B cell (primary cell): ENCODE measurements at regions not wholly inside any gene's neighbourhood (a gene's known extent, or its start where the extent isn't known, plus 50 kb on each side); places are given as distances from the start of the nearest gene placed in this dataset.

Experiments
- ATAC-seq: fragments of 200-7000 bp; cut with Tn5 transposase; one replicate; pipeline ENCODE4 v1.10.0; 2021; ENCODE audit warnings: low read depth, mild to moderate bottlenecking, moderate number of reproducible peaks, moderate library complexity
- CTCF ChIA-PET: fragments of 350-600 bp; sonication (Branson Sonifier 250); formaldehyde crosslinking; loops from one replicate; lab custom pipeline; 2021; ENCODE audit warnings: antibody characterized with exemption, inconsistent platforms; lab: Charles Lee
- POLR2A ChIA-PET: fragments of 350-600 bp; sonication (Branson Sonifier 250); formaldehyde crosslinking; loops from one replicate; lab custom pipeline; 2021; ENCODE audit warnings: antibody characterized with exemption; lab: Charles Lee
- DNase-seq: peaks from one replicate; pipeline ENCODE4 v3.0.0; 2013
- H2AFZ ChIP-seq: 2 replicates; pipeline ENCODE4 v1.6.1; 2012; ENCODE audit warnings: mild to moderate bottlenecking, low read depth, low read length; ENCODE audit not compliant: insufficient read depth, poor library complexity, severe bottlenecking
- H3K27ac ChIP-seq, 2 donors: 1 replicate in 1 of 2; 2 replicates in 1 of 2; pipeline ENCODE4 v1.5.1; 2012 to 2013; ENCODE audit warnings: low read length in 2 of 2, mild to moderate bottlenecking in 2 of 2, moderate library complexity in 1 of 2
- H3K27me3 ChIP-seq, 4 experiments: fragments of 200-600 bp in 1 of 4; sonication (generic) in 1 of 4; replicated peaks in 1 of 4; 1 replicate in 2 of 4; 2 replicates in 2 of 4; pipeline versions ENCODE4 v1.6.1 to v1.7.0; 2013 to 2016; ENCODE audit warnings: low read length in 3 of 4, mild to moderate bottlenecking in 2 of 4, mixed read lengths in 1 of 4, moderate library complexity in 1 of 4; ENCODE audit not compliant: insufficient read depth in 4 of 4, control insufficient read depth in 3 of 4; ENCODE audit errors: control extremely low read depth in 1 of 4
- H3K36me3 ChIP-seq, 2 experiments: replicated peaks in 1 of 2; 1 replicate in 1 of 2; 2 replicates in 1 of 2; pipeline versions ENCODE4 v1.6.1 to v1.7.1; 2013; ENCODE audit warnings: low read length in 1 of 2; ENCODE audit not compliant: insufficient read depth in 2 of 2, control insufficient read depth in 1 of 2; ENCODE audit errors: control extremely low read depth in 1 of 2, extremely low read depth in 1 of 2
- H3K4me1 ChIP-seq, 2 donors: fragments of 200-600 bp in 1 of 2; sonication (generic) in 1 of 2; 1 replicate in 1 of 2; 2 replicates in 1 of 2; pipeline versions ENCODE4 v1.5.1 to v1.6.1; 2013 to 2017; ENCODE audit warnings: low read length in 2 of 2; ENCODE audit not compliant: control insufficient read depth in 2 of 2, insufficient read depth in 2 of 2
- H3K4me2 ChIP-seq: replicated peaks from 2 replicates; pipeline ENCODE3; 2012; ENCODE audit warnings: mild to moderate bottlenecking, low read depth, low read length; ENCODE audit not compliant: poor library complexity, severe bottlenecking
- H3K4me3 ChIP-seq, 5 experiments: fragments of 200-600 bp in 1 of 5; sonication (generic) in 1 of 5; 1 replicate in 3 of 5; 2 replicates in 2 of 5; pipeline versions ENCODE4 v1.5.1 to v1.7.0; 2011 to 2016; ENCODE audit warnings: low read length in 4 of 5, mild to moderate bottlenecking in 4 of 5, low read depth in 2 of 5, control low read depth in 1 of 5, moderate library complexity in 1 of 5; ENCODE audit not compliant: insufficient read depth in 1 of 5; ENCODE audit errors: control extremely low read depth in 1 of 5, extremely low read depth in 1 of 5
- H3K79me2 ChIP-seq: fragments of 200-600 bp; sonication (generic); one replicate; pipeline ENCODE4 v1.6.0; 2016; ENCODE audit warnings: low read length; ENCODE audit not compliant: control insufficient read depth, insufficient read depth
- H3K9ac ChIP-seq: fragments of 200-600 bp; sonication (generic); 2 replicates; pipeline ENCODE4 v1.6.1; 2017; ENCODE audit warnings: mild to moderate bottlenecking, low read length, moderate library complexity
- H3K9me3 ChIP-seq, 3 donors: one replicate each; pipeline versions ENCODE4 v1.6.1 to v1.7.1; 2013; ENCODE audit warnings: low read length in 2 of 3; ENCODE audit not compliant: control insufficient read depth in 2 of 3, insufficient read depth in 1 of 3; ENCODE audit errors: control extremely low read depth in 1 of 3
- H4K20me1 ChIP-seq: 2 replicates; pipeline ENCODE4 v1.6.0; 2012; ENCODE audit warnings: mild to moderate bottlenecking, low read length; ENCODE audit not compliant: insufficient read depth, control insufficient read depth, poor library complexity, severe bottlenecking
- H3K27ac Mint-ChIP-seq: one replicate; pipeline ENCODE4 v1.8.0; 2021; ENCODE audit warnings: mixed read lengths
- H3K27me3 Mint-ChIP-seq: one replicate; pipeline ENCODE4 v1.8.0; 2021; ENCODE audit warnings: mixed read lengths
- H3K4me1 Mint-ChIP-seq: one replicate; pipeline ENCODE4 v1.8.0; 2021; ENCODE audit warnings: mixed read lengths
- H3K4me3 Mint-ChIP-seq: one replicate; pipeline ENCODE4 v1.8.0; 2021; ENCODE audit warnings: mixed read lengths
- H3K9me3 Mint-ChIP-seq: one replicate; pipeline ENCODE4 v1.8.0; 2022; ENCODE audit warnings: mixed read lengths; ENCODE audit not compliant: insufficient read depth
- EZH2 ChIP-seq: IDR thresholded peaks from 2 replicates; pipeline ENCODE4 v1.6.1; 2012; ENCODE audit warnings: borderline replicate concordance, low read depth, mild to moderate bottlenecking, moderate library complexity, low read length; ENCODE audit not compliant: insufficient read depth, poor library complexity, severe bottlenecking
- WGBS: methylation state at CpG from one replicate; pipeline ENCODE4 v1.1.5; 2013; ENCODE audit warnings: missing lambda C conversion rate; ENCODE audit not compliant: insufficient coverage; 5-methylcytosine and 5-hydroxymethylcytosine counted together
- intact Hi-C: fragments of 100-400 bp; cut with micrococcal nuclease; formaldehyde crosslinking; loops from one replicate; pipeline ENCODE4 v1.10.0; 2022
- TF ChIP-seq, protein P1 (sequence below): fragments of 200-600 bp; IDR thresholded peaks from one replicate; pipeline ENCODE4 v1.8.0; 2022; ENCODE audit warnings: antibody characterized with exemption, mild to moderate bottlenecking

- H2AFZ ChIP-seq, result no peak overlapping the region
Observed at GRCh38 chr4:34009951-34010350, 2234.4 kb downstream of the ARAP2 start.

DNA sequence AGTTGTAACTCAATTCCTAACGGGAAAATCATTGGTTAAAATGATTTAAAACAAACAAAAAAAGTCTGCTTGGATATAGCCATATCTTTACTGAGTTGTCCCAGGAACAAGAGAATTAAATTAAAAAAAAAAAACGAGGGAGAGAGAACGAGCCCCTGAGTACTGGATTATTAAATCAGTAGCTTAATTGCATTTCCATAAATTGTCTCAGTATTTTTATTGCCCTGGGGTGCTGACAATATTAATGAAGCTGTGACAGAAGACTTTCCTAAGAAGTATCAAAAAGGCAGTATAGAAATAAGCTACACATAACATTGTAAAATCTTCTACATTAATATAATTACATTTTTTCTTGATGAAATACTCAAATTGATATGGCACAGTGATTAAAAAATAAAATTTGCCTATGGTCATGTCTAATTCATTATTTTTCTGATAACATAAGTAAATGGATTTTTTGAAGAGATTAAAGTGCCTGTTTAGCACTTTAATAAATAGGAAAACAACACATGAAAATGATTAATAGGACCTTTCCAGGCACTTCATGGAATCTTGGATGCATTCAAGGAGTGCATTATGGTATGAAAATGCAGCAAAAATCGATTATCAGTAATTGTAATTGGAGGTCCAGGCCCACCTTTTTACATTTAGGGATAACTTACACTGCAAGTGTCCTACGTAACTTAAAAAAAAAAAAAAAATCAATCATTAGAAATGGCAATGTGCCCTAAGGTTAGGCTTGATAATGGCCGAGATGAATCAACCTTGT lies 2233.4 kb downstream of the ARAP2 start:
- no peak overlapping the region for H3K4me3 Mint-ChIP-seq
- Histone ChIP-seq H3K27ac (no peak overlapping the region), H3K9me3 (no peaks in the 10 kb centered on the region), H3K36me3 (no peaks in the 10 kb centered on the region), H3K4me1 (no peaks in the 10 kb centered on the region), H4K20me1 (no peaks in the 10 kb centered on the region), H3K79me2 (no peaks in the 10 kb centered on the region), H3K9ac (no peak overlapping the region), H3K4me3 (no peak overlapping the region), H2AFZ (no peak overlapping the region), H3K27me3 (no peaks in the 10 kb centered on the region), H3K4me2 (no peak overlapping the region)
- intact Hi-C loops, result no loop called here
- no peak for TF ChIP-seq EZH2
- TF ChIP-seq, protein P1, sequence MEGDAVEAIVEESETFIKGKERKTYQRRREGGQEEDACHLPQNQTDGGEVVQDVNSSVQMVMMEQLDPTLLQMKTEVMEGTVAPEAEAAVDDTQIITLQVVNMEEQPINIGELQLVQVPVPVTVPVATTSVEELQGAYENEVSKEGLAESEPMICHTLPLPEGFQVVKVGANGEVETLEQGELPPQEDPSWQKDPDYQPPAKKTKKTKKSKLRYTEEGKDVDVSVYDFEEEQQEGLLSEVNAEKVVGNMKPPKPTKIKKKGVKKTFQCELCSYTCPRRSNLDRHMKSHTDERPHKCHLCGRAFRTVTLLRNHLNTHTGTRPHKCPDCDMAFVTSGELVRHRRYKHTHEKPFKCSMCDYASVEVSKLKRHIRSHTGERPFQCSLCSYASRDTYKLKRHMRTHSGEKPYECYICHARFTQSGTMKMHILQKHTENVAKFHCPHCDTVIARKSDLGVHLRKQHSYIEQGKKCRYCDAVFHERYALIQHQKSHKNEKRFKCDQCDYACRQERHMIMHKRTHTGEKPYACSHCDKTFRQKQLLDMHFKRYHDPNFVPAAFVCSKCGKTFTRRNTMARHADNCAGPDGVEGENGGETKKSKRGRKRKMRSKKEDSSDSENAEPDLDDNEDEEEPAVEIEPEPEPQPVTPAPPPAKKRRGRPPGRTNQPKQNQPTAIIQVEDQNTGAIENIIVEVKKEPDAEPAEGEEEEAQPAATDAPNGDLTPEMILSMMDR, result no peak
- no peak for DNase-seq
- H3K27me3 Mint-ChIP-seq, result no peaks in the 10 kb centered on the region
- POLR2A ChIA-PET, result no interaction called here
- CTCF ChIA-PET, result no interaction called here
- H3K27ac Mint-ChIP-seq, result no peak overlapping the region
- no peaks in the 10 kb centered on the region for H3K4me1 Mint-ChIP-seq
- ATAC-seq, result no peak
- H3K9me3 Mint-ChIP-seq, result no peaks in the 10 kb centered on the region
- no CpG with 5 or more reads among the region's 6 CpGs for WGBS

More at GRCh38 chr4:34009951-34010350, 2234.4 kb downstream of the ARAP2 start:
- H3K4me1 Mint-ChIP-seq, result no peaks in the 10 kb centered on the region
- H3K36me3 ChIP-seq, result no peaks in the 10 kb centered on the region
- no peaks in the 10 kb centered on the region for H3K27me3 Mint-ChIP-seq
- TF ChIP-seq, protein P1, result no peak
- TF ChIP-seq EZH2, result no peak
- H3K4me3 Mint-ChIP-seq, result no peak overlapping the region
- no peak overlapping the region for H3K27ac Mint-ChIP-seq
- ATAC-seq (no peak), DNase-seq (no peak)
- intact Hi-C loops, result no loop called here
- CTCF ChIA-PET, result no interaction called here
- no peaks in the 10 kb centered on the region for H3K27me3 ChIP-seq
- no CpG with 5 or more reads among the region's 1 CpG for WGBS
- H4K20me1 ChIP-seq, result no peaks in the 10 kb centered on the region
- H3K9me3 ChIP-seq, result no peaks in the 10 kb centered on the region
- no peaks in the 10 kb centered on the region for H3K4me1 ChIP-seq
- no peak overlapping the region for H3K27ac ChIP-seq
- H3K9me3 Mint-ChIP-seq, result no peaks in the 10 kb centered on the region
- H3K4me3 ChIP-seq, result no peak overlapping the region
- POLR2A ChIA-PET, result no interaction called here
- no peaks in the 10 kb centered on the region for H3K79me2 ChIP-seq
- H3K4me2 ChIP-seq, result no peak overlapping the region
- no peak overlapping the region for H3K9ac ChIP-seq
